Immature natural killer cell (primary cell): ENCODE measurements at regions not wholly inside any gene's neighbourhood (a gene's known extent, or its start where the extent isn't known, plus 50 kb on each side); places are given as distances from the start of the nearest gene placed in this dataset.

ENCODE experiments used
- DNase-seq, 3 donors: peaks; one replicate each; pipeline ENCODE4 v3.0.0; 2022; ENCODE audit warnings: mixed read lengths in 1 of 3
- H3K27ac Mint-ChIP-seq, 6 donors: one replicate each; pipeline ENCODE4 v1.8.0; 2020; ENCODE audit warnings: mixed read lengths in 6 of 6, mild to moderate bottlenecking in 5 of 6, inconsistent platforms in 4 of 6, moderate library complexity in 3 of 6
- H3K27me3 Mint-ChIP-seq, 3 donors: one replicate each; pipeline ENCODE4 v1.8.0; 2020 to 2021; ENCODE audit warnings: low read depth in 3 of 3, mild to moderate bottlenecking in 3 of 3, mixed read lengths in 3 of 3, moderate library complexity in 3 of 3, inconsistent platforms in 1 of 3
- H3K36me3 Mint-ChIP-seq, 3 donors: one replicate each; pipeline ENCODE4 v1.8.0; 2020; ENCODE audit warnings: mixed read lengths in 3 of 3, inconsistent platforms in 2 of 3, mild to moderate bottlenecking in 2 of 3
- H3K4me1 Mint-ChIP-seq, 2 donors: one replicate each; pipeline ENCODE4 v1.8.0; 2020; ENCODE audit warnings: inconsistent platforms in 2 of 2, mild to moderate bottlenecking in 2 of 2, mixed read lengths in 2 of 2, moderate library complexity in 1 of 2
- H3K4me3 Mint-ChIP-seq, 5 donors: one replicate each; pipeline ENCODE4 v1.8.0; 2020; ENCODE audit warnings: mild to moderate bottlenecking in 5 of 5, mixed read lengths in 5 of 5, inconsistent platforms in 3 of 5, moderate library complexity in 3 of 5
- H3K9me3 Mint-ChIP-seq, 6 donors: one replicate each; pipeline ENCODE4 v1.8.0; 2020; ENCODE audit warnings: mild to moderate bottlenecking in 6 of 6, mixed read lengths in 6 of 6, inconsistent platforms in 4 of 6, moderate library complexity in 3 of 6

DNA sequence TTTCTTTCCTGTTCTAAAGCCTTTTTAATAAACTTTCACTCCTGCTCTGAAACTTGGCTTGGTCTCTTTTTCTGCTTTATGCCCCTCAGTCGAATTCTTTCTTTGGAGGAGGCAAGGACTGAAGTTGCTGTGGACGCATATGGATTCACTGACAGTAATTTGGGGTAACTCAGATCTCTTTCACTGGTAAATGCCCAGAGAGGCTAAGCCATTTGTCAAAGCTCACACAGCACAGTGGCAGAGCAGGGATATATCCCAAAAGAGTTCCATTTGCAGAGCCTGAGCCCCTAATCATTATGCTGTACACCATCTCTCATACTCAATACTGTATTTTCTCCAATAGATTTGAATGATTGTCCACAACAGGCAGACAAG lies 72.3 kb upstream of the GALNT15 start:
- H3K9me3 Mint-ChIP-seq = peaks cover 0 to 1% (median 0%) of the 10 kb centered on the region in 6 donors
- DNase-seq = no peak
- peaks cover 0 to 3% (median 0%) of the 10 kb centered on the region in 3 donors for H3K36me3 Mint-ChIP-seq
- peaks cover 0 to 3% (median 1%) of the 10 kb centered on the region in 3 donors for H3K27me3 Mint-ChIP-seq
- H3K27ac Mint-ChIP-seq = no peak overlapping the region
- H3K4me1 Mint-ChIP-seq = no peaks in the 10 kb centered on the region
- H3K4me3 Mint-ChIP-seq = no peak overlapping the region

GRCh38 chr3:16102905-16103364 lies 71.5 kb upstream of the GALNT15 start:
- Mint-ChIP-seq H3K9me3 (no peaks in the 10 kb centered on the region), H3K27me3 (peaks cover 0 to 10% (median 3%) of the 10 kb centered on the region in 3 donors), H3K36me3 (peaks cover 0 to 3% (median 0%) of the 10 kb centered on the region in 3 donors), H3K4me1 (no peaks in the 10 kb centered on the region), H3K27ac (no peak overlapping the region), H3K4me3 (no peak overlapping the region)
- DNase-seq = no peak

DNA sequence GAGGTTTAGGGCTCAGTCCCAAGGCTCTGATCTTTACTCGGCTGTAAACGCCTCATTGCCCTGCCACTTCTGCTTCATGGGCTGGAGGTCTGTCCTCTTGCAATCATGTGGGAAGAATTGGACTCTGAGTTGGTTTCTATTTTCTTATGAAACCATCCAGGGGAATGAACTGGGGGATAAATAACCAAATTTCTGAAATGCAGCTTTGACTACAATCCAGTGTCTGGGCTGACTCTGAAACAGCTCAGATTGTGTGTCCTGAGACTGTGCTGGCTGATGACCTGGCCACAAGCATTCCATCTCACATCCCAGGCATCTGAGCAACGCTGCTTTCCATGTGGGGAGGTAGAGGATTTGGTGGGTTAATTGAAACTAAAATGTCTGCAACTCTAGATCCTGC lies 71.0 kb upstream of the GALNT15 start:
- peaks cover 0 to 10% (median 3%) of the 10 kb centered on the region in 3 donors for H3K27me3 Mint-ChIP-seq
- no peak overlapping the region for H3K27ac Mint-ChIP-seq
- peaks cover 0 to 3% (median 0%) of the 10 kb centered on the region in 3 donors for H3K36me3 Mint-ChIP-seq
- H3K9me3 Mint-ChIP-seq = no peaks in the 10 kb centered on the region
- no peaks in the 10 kb centered on the region for H3K4me1 Mint-ChIP-seq
- DNase-seq = no peak
- H3K4me3 Mint-ChIP-seq = no peak overlapping the region

- peaks cover 0 to 10% (median 3%) of the 10 kb centered on the region in 3 donors for H3K27me3 Mint-ChIP-seq
- no peak for DNase-seq
- H3K36me3 Mint-ChIP-seq = peaks cover 0 to 3% (median 0%) of the 10 kb centered on the region in 3 donors
- no peaks in the 10 kb centered on the region for H3K9me3 Mint-ChIP-seq
- H3K4me1 Mint-ChIP-seq = no peaks in the 10 kb centered on the region
- no peak overlapping the region for H3K4me3 Mint-ChIP-seq
- no peak overlapping the region for H3K27ac Mint-ChIP-seq
Measured at GRCh38 chr3:16104156-16104555, 70.3 kb upstream of the GALNT15 start.

DNA sequence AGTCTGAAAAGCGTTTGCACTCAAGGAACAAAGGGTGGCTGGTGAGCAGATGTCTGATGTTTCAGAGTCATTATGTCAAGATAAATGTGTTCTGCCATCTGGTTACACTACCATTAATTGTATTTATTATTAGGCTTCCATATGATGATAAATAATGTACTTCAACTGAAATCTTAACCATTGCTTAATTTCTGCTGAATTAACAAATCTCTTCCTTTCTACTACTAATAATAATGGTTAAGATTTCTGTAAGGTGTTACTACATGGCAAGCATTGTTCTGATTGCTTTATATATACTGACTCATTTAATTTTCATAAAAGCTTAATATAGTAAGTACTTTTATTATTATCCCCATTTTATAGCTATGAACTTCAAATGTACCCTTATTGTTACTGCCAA lies 68.4 kb upstream of the GALNT15 start:
- Mint-ChIP-seq H3K27ac (no peak overlapping the region), H3K27me3 (peaks cover 0 to 17% (median 3%) of the 10 kb centered on the region in 3 donors), H3K4me1 (no peaks in the 10 kb centered on the region), H3K9me3 (no peaks in the 10 kb centered on the region), H3K4me3 (no peak overlapping the region), H3K36me3 (no peaks in the 10 kb centered on the region)
- no peak for DNase-seq

DNA sequence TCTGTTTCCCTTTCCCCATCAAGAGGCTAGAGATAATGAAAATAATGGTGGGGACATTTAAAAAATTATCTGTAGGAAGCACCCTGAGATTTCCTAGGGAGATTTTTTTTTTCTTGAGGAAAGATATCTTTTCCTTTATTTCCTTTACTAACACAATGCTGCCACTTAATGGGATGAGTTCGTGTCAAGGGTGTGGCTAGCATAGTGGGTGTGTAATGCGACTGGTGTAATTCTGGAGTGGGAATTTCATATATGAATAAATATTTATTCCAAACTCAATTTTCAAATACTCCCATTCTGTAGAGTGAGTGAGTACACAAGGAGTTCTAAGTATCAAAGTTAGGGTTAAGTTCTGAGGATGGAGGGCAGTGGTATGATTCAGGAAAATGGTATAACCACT lies 66.1 kb upstream of the GALNT15 start:
- DNase-seq = no peak
- H3K27ac Mint-ChIP-seq = no peak overlapping the region
- H3K4me1 Mint-ChIP-seq = no peaks in the 10 kb centered on the region
- H3K4me3 Mint-ChIP-seq = no peak overlapping the region
- H3K9me3 Mint-ChIP-seq = no peaks in the 10 kb centered on the region
- peaks cover 0 to 14% (median 3%) of the 10 kb centered on the region in 3 donors for H3K27me3 Mint-ChIP-seq
- no peaks in the 10 kb centered on the region for H3K36me3 Mint-ChIP-seq

DNA sequence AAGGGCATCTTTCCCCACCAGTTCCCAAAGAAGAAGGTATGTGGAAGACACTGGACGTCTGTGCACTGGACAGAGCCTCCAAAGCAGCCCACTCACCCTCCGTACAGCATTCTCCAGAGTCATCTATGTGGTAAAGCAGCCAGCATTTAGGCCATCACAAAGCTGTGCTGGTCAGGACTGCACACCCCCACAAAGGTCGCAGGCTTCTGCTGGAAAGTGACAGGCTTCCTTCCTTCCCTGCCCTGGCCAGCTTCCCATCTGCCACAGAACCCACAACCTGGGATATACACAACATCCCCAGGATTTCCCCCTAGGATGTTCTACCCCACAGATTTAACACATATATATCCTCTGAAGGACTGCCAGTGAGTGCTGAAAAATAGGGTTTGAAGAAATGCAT lies 64.6 kb upstream of the GALNT15 start:
- no peaks in the 10 kb centered on the region for H3K4me1 Mint-ChIP-seq

GRCh38 chr3:16112910-16113504 lies 61.5 kb upstream of the GALNT15 start:
- DNase-seq = no peak
- Mint-ChIP-seq H3K9me3 (no peaks in the 10 kb centered on the region), H3K27me3 (peaks cover 0 to 7% (median 4%) of the 10 kb centered on the region in 3 donors), H3K4me1 (no peaks in the 10 kb centered on the region), H3K27ac (no peak overlapping the region), H3K4me3 (no peak overlapping the region), H3K36me3 (no peaks in the 10 kb centered on the region)

More for the DNA sequence above, 64.6 kb upstream of the GALNT15 start:
- H3K4me3 Mint-ChIP-seq = no peak overlapping the region
- peaks cover 3 to 14% (median 3%) of the 10 kb centered on the region in 3 donors for H3K27me3 Mint-ChIP-seq
- no peaks in the 10 kb centered on the region for H3K36me3 Mint-ChIP-seq
- DNase-seq = no peak
- H3K9me3 Mint-ChIP-seq = no peaks in the 10 kb centered on the region
- H3K27ac Mint-ChIP-seq = no peak overlapping the region

DNA sequence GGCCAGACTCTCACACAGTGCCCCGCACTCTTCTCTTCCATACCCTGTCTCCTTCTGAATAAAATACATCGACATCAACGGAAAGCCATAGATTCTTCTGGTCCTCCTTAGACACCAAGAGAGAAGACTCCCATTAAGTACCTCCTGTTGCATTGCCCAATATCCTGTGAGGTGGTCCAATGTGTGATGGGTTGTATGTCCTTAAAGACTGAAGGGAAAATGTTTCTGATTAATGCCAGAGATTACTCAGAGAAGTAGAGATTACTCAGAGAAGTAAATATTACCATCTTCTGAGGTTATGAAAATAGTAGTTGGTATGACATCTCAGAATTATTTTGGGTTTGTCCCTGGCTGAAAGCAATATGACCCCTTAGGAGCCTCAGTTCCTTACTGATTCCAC lies 60.8 kb upstream of the GALNT15 start:
- Mint-ChIP-seq H3K4me3 (no peak overlapping the region), H3K27me3 (peaks cover 0 to 7% (median 4%) of the 10 kb centered on the region in 3 donors), H3K36me3 (no peaks in the 10 kb centered on the region), H3K27ac (no peak overlapping the region), H3K4me1 (no peaks in the 10 kb centered on the region), H3K9me3 (no peaks in the 10 kb centered on the region)
- DNase-seq = no peak

GRCh38 chr3:16114429-16114828 lies 60.1 kb upstream of the GALNT15 start:
- DNase-seq = no peak
- H3K9me3 Mint-ChIP-seq = no peaks in the 10 kb centered on the region
- H3K4me3 Mint-ChIP-seq = no peak overlapping the region
- H3K4me1 Mint-ChIP-seq = no peaks in the 10 kb centered on the region
- peaks cover 0 to 7% (median 4%) of the 10 kb centered on the region in 3 donors for H3K27me3 Mint-ChIP-seq
- no peaks in the 10 kb centered on the region for H3K36me3 Mint-ChIP-seq
- H3K27ac Mint-ChIP-seq = no peak overlapping the region

DNA sequence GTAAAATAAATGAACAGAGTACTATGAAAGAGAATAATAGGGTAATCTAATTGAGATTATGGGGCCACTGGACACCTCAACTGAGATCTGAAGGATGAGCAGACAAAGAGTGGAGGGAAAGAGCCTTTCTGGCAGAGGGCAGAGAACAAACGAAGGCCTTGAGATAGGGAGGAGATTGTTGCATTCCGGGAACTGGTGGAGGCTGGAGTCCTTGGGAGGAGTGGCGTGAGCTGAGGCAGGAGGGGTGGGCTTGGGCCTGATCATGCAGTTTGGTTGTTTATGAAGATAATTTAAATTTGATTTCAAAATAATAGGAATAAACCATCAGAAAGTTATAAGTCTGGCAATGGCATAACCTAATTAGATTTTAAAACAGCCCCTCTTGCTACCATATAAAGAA lies 59.5 kb upstream of the GALNT15 start:
- Mint-ChIP-seq H3K27me3 (peaks cover 0 to 4% (median 2%) of the 10 kb centered on the region in 3 donors), H3K36me3 (no peaks in the 10 kb centered on the region), H3K4me1 (no peaks in the 10 kb centered on the region), H3K9me3 (no peaks in the 10 kb centered on the region), H3K4me3 (no peak overlapping the region), H3K27ac (no peak overlapping the region)
- DNase-seq = no peak

DNA sequence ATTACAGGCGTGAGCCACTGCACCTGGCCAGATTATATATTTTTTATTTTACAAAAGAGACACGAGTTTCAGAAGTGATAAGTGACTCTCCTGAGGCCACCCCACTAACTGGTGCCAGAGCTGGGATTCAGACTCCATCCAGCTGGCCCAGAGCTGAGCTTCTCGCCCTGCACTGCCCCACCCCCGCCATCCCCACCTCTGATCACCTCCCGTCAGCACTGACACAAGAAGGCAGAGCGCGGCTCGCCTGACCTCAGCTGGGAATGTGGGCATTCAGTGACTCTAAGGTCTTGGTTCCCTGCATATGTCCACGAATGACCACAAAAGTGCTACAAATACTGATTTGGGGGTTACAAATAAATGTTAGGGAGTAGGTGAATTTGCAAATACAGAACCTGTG lies 56.1 kb upstream of the GALNT15 start:
- Mint-ChIP-seq H3K36me3 (no peaks in the 10 kb centered on the region), H3K4me1 (no peaks in the 10 kb centered on the region), H3K9me3 (no peaks in the 10 kb centered on the region), H3K27me3 (peaks cover 0 to 4% (median 0%) of the 10 kb centered on the region in 3 donors), H3K4me3 (no peak overlapping the region), H3K27ac (no peak overlapping the region)
- no peak for DNase-seq

DNA sequence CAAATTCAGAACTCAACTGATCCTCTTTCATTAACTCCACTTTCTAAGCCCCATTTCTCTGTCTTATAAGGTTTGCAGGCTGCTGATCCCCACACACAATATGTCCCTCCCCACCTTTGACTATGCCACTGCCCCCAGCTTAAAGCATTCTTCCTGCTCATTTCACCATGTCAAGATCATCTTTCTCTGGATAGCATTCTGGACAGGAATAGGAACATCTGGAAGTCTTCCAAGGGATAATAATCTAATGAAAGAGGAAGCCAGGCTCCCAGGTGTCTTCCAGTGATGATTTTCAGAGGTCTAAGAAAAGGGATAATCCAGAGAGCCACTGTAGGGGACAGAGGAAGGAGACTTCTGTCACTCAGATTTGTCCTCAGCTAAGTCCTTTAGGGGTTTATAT lies 54.6 kb upstream of the GALNT15 start:
- Mint-ChIP-seq H3K4me1 (no peaks in the 10 kb centered on the region), H3K9me3 (no peaks in the 10 kb centered on the region), H3K27ac (no peak overlapping the region), H3K4me3 (no peak overlapping the region), H3K27me3 (peaks cover 0 to 1% (median 0%) of the 10 kb centered on the region in 3 donors), H3K36me3 (no peaks in the 10 kb centered on the region)
- no peak for DNase-seq

DNA sequence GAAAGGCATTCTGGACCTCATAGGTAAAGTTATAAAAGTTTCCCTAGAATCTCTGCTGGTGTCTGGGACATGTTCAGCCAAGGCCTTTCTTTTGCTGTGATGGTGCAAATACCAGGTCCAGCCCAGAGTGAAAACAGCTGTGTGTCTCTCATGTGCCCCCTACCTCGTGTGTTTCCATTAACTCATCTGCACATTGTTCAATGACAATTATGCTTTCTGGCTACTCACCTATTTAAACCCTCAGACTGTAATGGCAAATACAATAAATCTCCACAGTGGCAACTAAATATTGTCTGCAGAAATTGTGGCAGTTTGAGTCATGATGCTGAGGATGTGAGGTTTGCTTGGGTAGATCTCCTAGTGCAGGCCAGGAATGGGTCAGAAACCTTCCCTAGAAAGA lies 53.1 kb upstream of the GALNT15 start:
- no peak for DNase-seq
- Mint-ChIP-seq H3K36me3 (no peaks in the 10 kb centered on the region), H3K4me1 (no peaks in the 10 kb centered on the region), H3K9me3 (no peaks in the 10 kb centered on the region), H3K4me3 (no peak overlapping the region), H3K27me3 (peaks cover 0 to 4% (median 0%) of the 10 kb centered on the region in 3 donors), H3K27ac (no peak overlapping the region)

DNA sequence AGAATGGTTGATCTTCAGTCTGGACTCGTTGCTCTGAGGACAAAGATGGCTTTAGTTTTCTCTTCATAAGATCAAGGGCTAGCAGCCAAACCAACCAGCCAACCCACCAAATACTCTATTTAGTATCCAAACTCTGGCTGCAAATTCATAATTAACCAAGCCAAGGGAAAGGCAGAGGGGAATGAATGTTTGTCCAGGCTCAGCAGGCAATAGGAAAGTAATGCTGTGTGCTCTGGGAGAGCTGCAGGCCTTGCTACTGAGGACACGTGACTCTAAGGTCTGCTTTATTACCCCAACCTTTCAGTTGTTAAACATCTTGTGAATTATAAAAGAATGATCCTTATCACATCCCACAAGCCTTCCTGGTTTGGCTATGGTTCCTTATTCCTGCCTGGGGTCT lies 52.3 kb upstream of the GALNT15 start:
- no peaks in the 10 kb centered on the region for H3K4me1 Mint-ChIP-seq
- H3K9me3 Mint-ChIP-seq = no peaks in the 10 kb centered on the region
- H3K27me3 Mint-ChIP-seq = peaks cover 0 to 4% (median 0%) of the 10 kb centered on the region in 3 donors
- no peaks in the 10 kb centered on the region for H3K36me3 Mint-ChIP-seq
- no peak overlapping the region for H3K4me3 Mint-ChIP-seq
- H3K27ac Mint-ChIP-seq = no peak overlapping the region
- DNase-seq = no peak
